Transverse colon (tissue), 4 donors: ENCODE measurements at regions not wholly inside any gene's neighbourhood (a gene's known extent, or its start where the extent isn't known, plus 50 kb on each side); places are given as distances from the start of the nearest gene placed in this dataset.

Source experiments
- POLR2A ChIP-seq: fragments of 450-650 bp; IDR thresholded peaks from one replicate; pipeline ENCODE4 v1.6.1; 2016; ENCODE audit warnings: antibody characterized with exemption, mild to moderate bottlenecking, moderate library complexity
- POLR2AphosphoS5 ChIP-seq, 3 donors: sonication (generic); formaldehyde crosslinking; IDR thresholded peaks; one replicate each; pipeline ENCODE4 v1.6.1; 2016; ENCODE audit warnings: antibody characterized with exemption in 3 of 3
- TF ChIP-seq, protein P1 (sequence below), 5 experiments: fragments of 200-600 bp in 3 of 5; fragments of 450-650 bp in 2 of 5; sonication (generic) in 3 of 5; IDR thresholded peaks; 1 replicate in 2 of 5; 2 replicates in 3 of 5; pipeline ENCODE4 v1.5.1; 2016 to 2017; ENCODE audit warnings: antibody characterized with exemption in 5 of 5, inconsistent platforms in 3 of 5, mild to moderate bottlenecking in 2 of 5, moderate library complexity in 1 of 5

DNA sequence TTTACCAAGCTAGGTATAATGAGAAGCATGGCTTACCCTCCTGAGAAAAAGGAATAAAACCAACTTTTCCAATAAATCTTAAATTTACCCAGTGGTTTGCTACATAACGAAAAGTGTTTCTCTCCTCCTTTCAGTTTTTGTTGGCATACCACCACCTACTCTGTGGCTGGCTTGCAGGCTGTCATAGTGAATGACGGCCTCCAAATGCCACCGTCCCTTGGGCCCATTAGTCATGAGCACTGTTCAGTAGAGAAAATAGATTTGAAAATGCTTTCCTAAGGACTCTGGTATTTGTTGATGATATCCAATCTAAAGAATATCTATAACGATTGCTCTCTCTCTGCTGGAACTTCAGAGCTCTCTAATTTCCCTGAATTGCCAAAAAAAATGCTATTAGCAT is 488.3 kb downstream of the MAGEE1 start:
- no peak for TF ChIP-seq POLR2A
- TF ChIP-seq, protein P1, sequence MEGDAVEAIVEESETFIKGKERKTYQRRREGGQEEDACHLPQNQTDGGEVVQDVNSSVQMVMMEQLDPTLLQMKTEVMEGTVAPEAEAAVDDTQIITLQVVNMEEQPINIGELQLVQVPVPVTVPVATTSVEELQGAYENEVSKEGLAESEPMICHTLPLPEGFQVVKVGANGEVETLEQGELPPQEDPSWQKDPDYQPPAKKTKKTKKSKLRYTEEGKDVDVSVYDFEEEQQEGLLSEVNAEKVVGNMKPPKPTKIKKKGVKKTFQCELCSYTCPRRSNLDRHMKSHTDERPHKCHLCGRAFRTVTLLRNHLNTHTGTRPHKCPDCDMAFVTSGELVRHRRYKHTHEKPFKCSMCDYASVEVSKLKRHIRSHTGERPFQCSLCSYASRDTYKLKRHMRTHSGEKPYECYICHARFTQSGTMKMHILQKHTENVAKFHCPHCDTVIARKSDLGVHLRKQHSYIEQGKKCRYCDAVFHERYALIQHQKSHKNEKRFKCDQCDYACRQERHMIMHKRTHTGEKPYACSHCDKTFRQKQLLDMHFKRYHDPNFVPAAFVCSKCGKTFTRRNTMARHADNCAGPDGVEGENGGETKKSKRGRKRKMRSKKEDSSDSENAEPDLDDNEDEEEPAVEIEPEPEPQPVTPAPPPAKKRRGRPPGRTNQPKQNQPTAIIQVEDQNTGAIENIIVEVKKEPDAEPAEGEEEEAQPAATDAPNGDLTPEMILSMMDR (IDR thresholded peaks at IDR 0.05): no peak
- no peak for TF ChIP-seq POLR2AphosphoS5 (IDR thresholded peaks at IDR 0.05)
